GM19372 (cell line): ENCODE measurements at regions not wholly inside any gene's neighbourhood (a gene's known extent, or its start where the extent isn't known, plus 50 kb on each side); places are given as distances from the start of the nearest gene placed in this dataset.

ENCODE experiments used
- ATAC-seq: cut with Tn5 transposase; IDR thresholded peaks from one replicate; pipeline ENCODE4 v1.9.1; 2021; ENCODE audit warnings: mild to moderate bottlenecking, low read depth, moderate library complexity; ENCODE audit not compliant: unreplicated experiment

- no peak for ATAC-seq
Observed at GRCh38 chr7:54632696-54633095, 90.5 kb downstream of the VSTM2A start.

DNA sequence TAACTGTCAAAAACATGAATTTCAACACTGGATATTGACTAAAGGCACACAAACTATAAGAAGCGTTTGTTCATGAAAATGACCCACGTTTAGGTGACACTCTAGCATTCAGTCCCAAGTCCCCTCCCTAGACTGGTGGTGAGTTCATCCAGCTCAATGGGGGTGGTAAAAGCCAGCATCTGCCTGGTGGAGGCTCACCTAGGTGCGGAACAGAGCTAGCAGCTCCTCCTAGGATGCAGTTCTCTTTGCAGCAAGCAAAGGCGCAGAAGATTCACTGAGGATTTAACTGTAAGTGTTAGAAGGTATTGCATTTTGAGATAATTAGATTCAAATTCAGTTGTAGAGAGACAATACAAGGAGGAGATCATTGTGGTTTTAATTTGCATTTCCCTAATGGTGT lies 87.6 kb downstream of the VSTM2A start:
- ATAC-seq: no peak

DNA sequence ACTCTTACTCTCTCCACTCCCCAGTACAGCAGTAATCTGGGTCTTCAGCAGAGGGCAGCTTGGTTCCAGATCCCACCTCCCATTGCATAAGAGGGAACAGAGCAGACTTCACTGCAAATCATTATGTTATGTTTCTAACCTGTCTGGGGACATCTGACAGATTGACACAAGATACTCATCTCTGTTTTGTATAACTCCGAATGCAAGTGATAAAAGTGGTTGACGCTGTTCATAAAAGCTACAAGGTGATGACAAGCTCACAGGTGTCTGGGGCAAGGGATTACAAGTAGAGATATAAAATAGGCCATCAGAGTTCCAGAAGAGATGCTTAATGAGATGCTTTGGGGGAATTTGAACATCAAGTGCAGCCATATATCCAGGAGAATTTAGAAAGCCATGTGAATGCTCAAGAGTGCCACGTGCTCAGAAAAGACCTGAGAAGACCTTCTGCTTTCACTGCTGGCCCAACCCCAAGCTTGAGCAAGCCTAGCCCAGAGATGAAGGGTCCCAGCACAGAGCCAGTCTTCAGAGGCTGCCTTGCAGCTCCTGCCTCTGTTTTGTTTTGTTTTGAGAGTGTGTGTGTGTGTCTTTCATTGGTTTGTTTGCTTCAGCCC lies 80.6 kb downstream of the VSTM2A start:
- no peak for ATAC-seq
